Upper lobe of right lung (tissue), 1 donor: ENCODE measurements at regions not wholly inside any gene's neighbourhood (a gene's known extent, or its start where the extent isn't known, plus 50 kb on each side); places are given as distances from the start of the nearest gene placed in this dataset.

Source experiments
- ATAC-seq: fragments of 200-7000 bp; cut with Tn5 transposase; one replicate; pipeline ENCODE4 v1.9.1; 2020; ENCODE audit warnings: mild to moderate bottlenecking, moderate library complexity
- DNase-seq: peaks from one replicate; pipeline ENCODE4 v3.0.0-alpha.2; 2020
- H3K27ac ChIP-seq: fragments of 200-600 bp; one replicate; pipeline ENCODE4 v1.8.0; 2022
- H3K27me3 ChIP-seq: fragments of 200-600 bp; one replicate; pipeline ENCODE4 v1.8.0; 2022; ENCODE audit warnings: mild to moderate bottlenecking
- H3K36me3 ChIP-seq: fragments of 200-600 bp; one replicate; pipeline ENCODE4 v1.8.0; 2022
- H3K4me1 ChIP-seq: fragments of 200-600 bp; one replicate; pipeline ENCODE4 v1.8.0; 2022
- H3K4me3 ChIP-seq: fragments of 200-600 bp; one replicate; pipeline ENCODE4 v1.8.0; 2022; ENCODE audit warnings: mild to moderate bottlenecking
- H3K9me3 ChIP-seq: fragments of 200-600 bp; one replicate; pipeline ENCODE4 v1.8.0; 2022
- intact Hi-C: fragments of 100-400 bp; cut with DNase I; formaldehyde crosslinking; loops from one replicate; pipeline ENCODE4 v1.11.0; 2022
- TF ChIP-seq, protein P1 (sequence below): fragments of 200-600 bp; IDR thresholded peaks from one replicate; pipeline ENCODE4 v1.8.0; 2022; ENCODE audit warnings: antibody characterized with exemption
- donor health status: DM: no; HTN: yes; CAD: no; lungs with severe emphysema.

- no peaks in the 10 kb centered on the region for H3K27me3 ChIP-seq
- no peaks in the 10 kb centered on the region for H3K36me3 ChIP-seq
- no peak overlapping the region for H3K4me3 ChIP-seq
- TF ChIP-seq, protein P1, sequence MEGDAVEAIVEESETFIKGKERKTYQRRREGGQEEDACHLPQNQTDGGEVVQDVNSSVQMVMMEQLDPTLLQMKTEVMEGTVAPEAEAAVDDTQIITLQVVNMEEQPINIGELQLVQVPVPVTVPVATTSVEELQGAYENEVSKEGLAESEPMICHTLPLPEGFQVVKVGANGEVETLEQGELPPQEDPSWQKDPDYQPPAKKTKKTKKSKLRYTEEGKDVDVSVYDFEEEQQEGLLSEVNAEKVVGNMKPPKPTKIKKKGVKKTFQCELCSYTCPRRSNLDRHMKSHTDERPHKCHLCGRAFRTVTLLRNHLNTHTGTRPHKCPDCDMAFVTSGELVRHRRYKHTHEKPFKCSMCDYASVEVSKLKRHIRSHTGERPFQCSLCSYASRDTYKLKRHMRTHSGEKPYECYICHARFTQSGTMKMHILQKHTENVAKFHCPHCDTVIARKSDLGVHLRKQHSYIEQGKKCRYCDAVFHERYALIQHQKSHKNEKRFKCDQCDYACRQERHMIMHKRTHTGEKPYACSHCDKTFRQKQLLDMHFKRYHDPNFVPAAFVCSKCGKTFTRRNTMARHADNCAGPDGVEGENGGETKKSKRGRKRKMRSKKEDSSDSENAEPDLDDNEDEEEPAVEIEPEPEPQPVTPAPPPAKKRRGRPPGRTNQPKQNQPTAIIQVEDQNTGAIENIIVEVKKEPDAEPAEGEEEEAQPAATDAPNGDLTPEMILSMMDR, result no peak
- DNase-seq (no peak), ATAC-seq (no peak)
- no peak overlapping the region for H3K27ac ChIP-seq
- H3K4me1 ChIP-seq, result no peaks in the 10 kb centered on the region
- intact Hi-C loops, result no loop called here
- H3K9me3 ChIP-seq, result no peaks in the 10 kb centered on the region
These were observed 109.9 kb downstream of the DAD1 start for GRCh38 chr14:22479132-22479531.

- ATAC-seq (no peak), DNase-seq (no peak)
- Histone ChIP-seq H3K36me3 (no peaks in the 10 kb centered on the region), H3K27me3 (no peaks in the 10 kb centered on the region), H3K4me1 (no peaks in the 10 kb centered on the region), H3K9me3 (no peaks in the 10 kb centered on the region), H3K27ac (no peak overlapping the region), H3K4me3 (no peak overlapping the region)
- intact Hi-C loops, result no loop called here
- TF ChIP-seq, protein P1, result no peak
These were observed 110.4 kb downstream of the DAD1 start for GRCh38 chr14:22478670-22479069.

- DNase-seq, result no peak
- Histone ChIP-seq H3K4me1 (no peaks in the 10 kb centered on the region), H3K27me3 (no peaks in the 10 kb centered on the region), H3K36me3 (no peaks in the 10 kb centered on the region), H3K27ac (no peak overlapping the region), H3K4me3 (no peak overlapping the region), H3K9me3 (no peaks in the 10 kb centered on the region)
- TF ChIP-seq, protein P1, result no peak
- intact Hi-C loops, result no loop called here
- ATAC-seq, result no peak
These were observed 110.8 kb downstream of the DAD1 start for GRCh38 chr14:22478247-22478646.

DNA sequence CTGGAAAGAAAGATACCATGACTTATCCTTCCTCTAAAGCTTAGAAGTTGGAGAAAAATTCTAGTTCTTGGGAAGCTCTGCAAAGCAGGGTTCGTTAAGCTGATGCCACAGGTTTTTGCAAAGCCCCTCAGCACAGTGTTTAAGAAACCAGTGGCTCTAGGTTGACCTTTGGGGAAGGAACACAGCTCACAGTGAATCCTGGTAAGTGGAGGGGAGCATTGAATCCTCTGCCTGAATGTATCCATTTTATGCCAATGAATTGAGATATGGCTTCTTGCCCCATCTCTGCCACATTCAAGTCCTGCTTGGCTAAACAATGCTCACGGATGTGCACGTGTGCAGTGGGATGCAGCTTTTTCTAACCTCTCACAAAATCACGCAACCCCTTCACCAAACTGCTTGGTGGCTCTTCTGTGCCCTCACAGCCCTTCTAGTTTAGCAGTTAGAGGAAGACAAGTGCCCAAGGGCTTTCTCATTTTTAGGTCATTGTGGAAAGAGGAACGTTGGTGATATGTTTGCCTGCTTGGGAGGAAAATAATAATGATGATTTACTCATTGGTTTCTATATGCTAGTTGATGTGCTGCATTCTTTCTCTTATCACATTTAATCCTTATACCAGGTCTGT lies 111.3 kb downstream of the DAD1 start:
- no peak overlapping the region for H3K27ac ChIP-seq
- intact Hi-C loops, result no loop called here
- no peak overlapping the region for H3K4me3 ChIP-seq
- TF ChIP-seq, protein P1, result no peak
- no peaks in the 10 kb centered on the region for H3K4me1 ChIP-seq
- no peaks in the 10 kb centered on the region for H3K27me3 ChIP-seq
- H3K9me3 ChIP-seq, result no peaks in the 10 kb centered on the region
- no peak for ATAC-seq
- no peak for DNase-seq
- no peaks in the 10 kb centered on the region for H3K36me3 ChIP-seq

DNA sequence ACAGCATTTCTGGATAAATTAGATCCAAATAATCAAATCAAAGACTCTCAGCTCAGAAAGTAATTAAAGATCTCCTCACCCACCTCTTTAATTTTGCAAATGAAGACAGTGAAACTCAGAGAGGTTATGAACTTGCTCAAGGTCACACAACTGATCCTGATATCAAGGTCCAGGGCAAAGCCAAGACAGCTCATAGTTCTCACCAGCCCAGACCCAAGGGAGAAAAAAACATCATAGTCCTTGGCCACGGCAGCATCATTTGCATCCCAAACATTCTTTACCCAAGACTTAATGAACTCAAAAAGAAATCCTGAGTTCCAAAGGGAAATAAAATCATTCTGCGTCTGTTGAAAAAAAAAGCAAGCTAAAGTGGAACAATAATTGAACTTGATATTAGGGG lies 112.1 kb downstream of the DAD1 start:
- H3K27me3 ChIP-seq, result no peaks in the 10 kb centered on the region
- no peak for ATAC-seq
- intact Hi-C loops, result no loop called here

More for the DNA sequence above, 112.1 kb downstream of the DAD1 start:
- Histone ChIP-seq H3K4me1 (no peaks in the 10 kb centered on the region), H3K27ac (no peak overlapping the region), H3K36me3 (no peaks in the 10 kb centered on the region), H3K4me3 (no peak overlapping the region), H3K9me3 (no peaks in the 10 kb centered on the region)
- TF ChIP-seq, protein P1, result no peak
- no peak for DNase-seq
